HepG2 (cell line): ENCODE measurements at regions not wholly inside any gene's neighbourhood (a gene's known extent, or its start where the extent isn't known, plus 50 kb on each side); places are given as distances from the start of the nearest gene placed in this dataset.

Experiments
- BRF2 ChIP-seq: sonication (generic); formaldehyde crosslinking; IDR thresholded peaks from 2 replicates; pipeline ENCODE4 v1.8.1; 2022; ENCODE audit warnings: mild to moderate bottlenecking, missing genetic modification reagents
- CBX1 ChIP-seq: IDR thresholded peaks from one replicate; pipeline ENCODE4 v1.6.1; 2016; ENCODE audit warnings: antibody characterized with exemption, low read depth
- HIC2 ChIP-seq: sonication (generic); formaldehyde crosslinking; IDR thresholded peaks from 2 replicates; pipeline ENCODE4 v1.9.0; 2022; ENCODE audit warnings: low read depth, missing genetic modification reagents
- KDM4B ChIP-seq: sonication (generic); formaldehyde crosslinking; IDR thresholded peaks from 2 replicates; pipeline ENCODE4 v1.4.0; 2020; ENCODE audit warnings: missing genetic modification reagents
- NCOA2 ChIP-seq: sonication (generic); formaldehyde crosslinking; IDR thresholded peaks from 2 replicates; pipeline ENCODE4 v1.8.0; 2022; ENCODE audit warnings: inconsistent platforms
- PAF1 ChIP-seq: IDR thresholded peaks from 2 replicates; pipeline ENCODE4 v1.6.1; 2016; ENCODE audit warnings: missing genetic modification reagents, missing compliant biosample characterization
- ZBTB33 ChIP-seq: sonication (generic); formaldehyde crosslinking; IDR thresholded peaks from 2 replicates; pipeline ENCODE4 v1.4.0; 2020; ENCODE audit warnings: missing genetic modification reagents
- ZNF326 ChIP-seq: sonication (generic); formaldehyde crosslinking; IDR thresholded peaks from 2 replicates; pipeline ENCODE4 v1.4.0; 2020; ENCODE audit warnings: missing genetic modification reagents, borderline replicate concordance
- ZNF563 ChIP-seq: sonication (generic); formaldehyde crosslinking; IDR thresholded peaks from 2 replicates; pipeline ENCODE4 v1.8.0; 2022; ENCODE audit warnings: mild to moderate bottlenecking, moderate library complexity, missing genetic modification reagents
- ZNF792 ChIP-seq: IDR thresholded peaks from 2 replicates; pipeline ENCODE4 v1.6.1; 2016
- ZSCAN9 ChIP-seq: IDR thresholded peaks from 2 replicates; pipeline ENCODE4 v1.6.1; 2016; ENCODE audit warnings: borderline replicate concordance
- TF ChIP-seq, protein P1 (sequence below): sonication (generic); formaldehyde crosslinking; IDR thresholded peaks from 2 replicates; pipeline ENCODE4 v1.5.1; 2020; ENCODE audit warnings: missing genetic modification reagents, mild to moderate bottlenecking, borderline replicate concordance
- TF ChIP-seq, protein P2 (sequence below): IDR thresholded peaks from 2 replicates; pipeline ENCODE4 v1.6.1; 2016; ENCODE audit warnings: missing biosample characterization, missing genetic modification reagents, low read depth
- TF ChIP-seq, protein P3 (sequence below): sonication (generic); formaldehyde crosslinking; IDR thresholded peaks from 2 replicates; pipeline ENCODE4 v1.4.0; 2020; ENCODE audit warnings: missing genetic modification reagents, mild to moderate bottlenecking, borderline replicate concordance

GRCh38 chr1:219331424-219331823 lies 157.7 kb downstream of the LYPLAL1 start (continued):
- TF ChIP-seq, protein P1, sequence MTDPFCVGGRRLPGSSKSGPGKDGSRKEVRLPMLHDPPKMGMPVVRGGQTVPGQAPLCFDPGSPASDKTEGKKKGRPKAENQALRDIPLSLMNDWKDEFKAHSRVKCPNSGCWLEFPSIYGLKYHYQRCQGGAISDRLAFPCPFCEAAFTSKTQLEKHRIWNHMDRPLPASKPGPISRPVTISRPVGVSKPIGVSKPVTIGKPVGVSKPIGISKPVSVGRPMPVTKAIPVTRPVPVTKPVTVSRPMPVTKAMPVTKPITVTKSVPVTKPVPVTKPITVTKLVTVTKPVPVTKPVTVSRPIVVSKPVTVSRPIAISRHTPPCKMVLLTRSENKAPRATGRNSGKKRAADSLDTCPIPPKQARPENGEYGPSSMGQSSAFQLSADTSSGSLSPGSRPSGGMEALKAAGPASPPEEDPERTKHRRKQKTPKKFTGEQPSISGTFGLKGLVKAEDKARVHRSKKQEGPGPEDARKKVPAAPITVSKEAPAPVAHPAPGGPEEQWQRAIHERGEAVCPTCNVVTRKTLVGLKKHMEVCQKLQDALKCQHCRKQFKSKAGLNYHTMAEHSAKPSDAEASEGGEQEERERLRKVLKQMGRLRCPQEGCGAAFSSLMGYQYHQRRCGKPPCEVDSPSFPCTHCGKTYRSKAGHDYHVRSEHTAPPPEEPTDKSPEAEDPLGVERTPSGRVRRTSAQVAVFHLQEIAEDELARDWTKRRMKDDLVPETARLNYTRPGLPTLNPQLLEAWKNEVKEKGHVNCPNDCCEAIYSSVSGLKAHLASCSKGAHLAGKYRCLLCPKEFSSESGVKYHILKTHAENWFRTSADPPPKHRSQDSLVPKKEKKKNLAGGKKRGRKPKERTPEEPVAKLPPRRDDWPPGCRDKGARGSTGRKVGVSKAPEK: no peak
- TF ChIP-seq, protein P2, sequence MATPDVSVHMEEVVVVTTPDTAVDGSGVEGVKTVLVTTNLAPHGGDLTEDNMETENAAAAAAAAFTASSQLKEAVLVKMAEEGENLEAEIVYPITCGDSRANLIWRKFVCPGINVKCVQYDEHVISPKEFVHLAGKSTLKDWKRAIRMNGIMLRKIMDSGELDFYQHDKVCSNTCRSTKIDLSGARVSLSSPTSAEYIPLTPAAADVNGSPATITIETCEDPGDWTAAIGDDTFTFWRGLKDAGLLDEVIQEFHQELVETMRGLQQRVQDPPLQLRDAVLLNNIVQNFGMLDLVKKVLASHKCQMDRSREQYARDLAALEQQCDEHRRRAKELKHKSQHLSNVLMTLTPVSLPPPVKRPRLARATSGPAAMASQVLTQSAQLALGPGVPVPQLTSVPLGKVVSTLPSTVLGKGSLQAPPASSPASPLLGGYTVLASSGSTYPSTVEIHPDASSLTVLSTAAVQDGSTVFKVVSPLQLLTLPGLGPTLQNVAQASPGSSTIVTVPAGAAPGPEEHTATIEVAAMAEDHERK (CRISPR knock-in tag): no peak
- TF ChIP-seq NCOA2 (peak; percentile 63), PAF1 (CRISPR knock-in tag) (no peak), ZNF792 (CRISPR knock-in tag) (no peak), BRF2 (CRISPR knock-in tag) (no peak), KDM4B (no peak), ZNF326 (CRISPR knock-in tag) (no peak), ZSCAN9 (CRISPR knock-in tag) (no peak), CBX1 (no peak), ZNF563 (CRISPR knock-in tag) (no peak), HIC2 (CRISPR knock-in tag) (0 out of 2 replicates have a peak, but pooled peaks have one; percentile 32), ZBTB33 (no peak)
- TF ChIP-seq, protein P3, sequence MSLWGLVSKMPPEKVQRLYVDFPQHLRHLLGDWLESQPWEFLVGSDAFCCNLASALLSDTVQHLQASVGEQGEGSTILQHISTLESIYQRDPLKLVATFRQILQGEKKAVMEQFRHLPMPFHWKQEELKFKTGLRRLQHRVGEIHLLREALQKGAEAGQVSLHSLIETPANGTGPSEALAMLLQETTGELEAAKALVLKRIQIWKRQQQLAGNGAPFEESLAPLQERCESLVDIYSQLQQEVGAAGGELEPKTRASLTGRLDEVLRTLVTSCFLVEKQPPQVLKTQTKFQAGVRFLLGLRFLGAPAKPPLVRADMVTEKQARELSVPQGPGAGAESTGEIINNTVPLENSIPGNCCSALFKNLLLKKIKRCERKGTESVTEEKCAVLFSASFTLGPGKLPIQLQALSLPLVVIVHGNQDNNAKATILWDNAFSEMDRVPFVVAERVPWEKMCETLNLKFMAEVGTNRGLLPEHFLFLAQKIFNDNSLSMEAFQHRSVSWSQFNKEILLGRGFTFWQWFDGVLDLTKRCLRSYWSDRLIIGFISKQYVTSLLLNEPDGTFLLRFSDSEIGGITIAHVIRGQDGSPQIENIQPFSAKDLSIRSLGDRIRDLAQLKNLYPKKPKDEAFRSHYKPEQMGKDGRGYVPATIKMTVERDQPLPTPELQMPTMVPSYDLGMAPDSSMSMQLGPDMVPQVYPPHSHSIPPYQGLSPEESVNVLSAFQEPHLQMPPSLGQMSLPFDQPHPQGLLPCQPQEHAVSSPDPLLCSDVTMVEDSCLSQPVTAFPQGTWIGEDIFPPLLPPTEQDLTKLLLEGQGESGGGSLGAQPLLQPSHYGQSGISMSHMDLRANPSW (CRISPR knock-in tag): no peak
